GM18861 (cell line): ENCODE measurements at regions not wholly inside any gene's neighbourhood (a gene's known extent, or its start where the extent isn't known, plus 50 kb on each side); places are given as distances from the start of the nearest gene placed in this dataset.
"Not testable (repeated sequence)": the region's sequence is repeated elsewhere in the genome, so short reads cannot be mapped to it uniquely, and the experiment has no call there.

Experiments used
- ATAC-seq: cut with Tn5 transposase; IDR thresholded peaks from one replicate; pipeline ENCODE4 v1.9.1; 2021; ENCODE audit not compliant: unreplicated experiment

GRCh38 chr7:114293289-114294012, 121.2 kb upstream of the FOXP2 start:
- no peak for ATAC-seq

GRCh38 chr7:114279901-114280300, 134.7 kb upstream of the FOXP2 start:
- ATAC-seq = no peak

GRCh38 chr7:114273218-114273617, 141.4 kb upstream of the FOXP2 start:
- no peak for ATAC-seq

GRCh38 chr7:114269714-114270113, 144.9 kb upstream of the FOXP2 start:
- no peak for ATAC-seq

- ATAC-seq = not testable (repeated sequence)
Observed at GRCh38 chr7:114267550-114267949, 147.1 kb upstream of the FOXP2 start.

- ATAC-seq = no peak
Observed at GRCh38 chr7:114264023-114264422, 150.6 kb upstream of the FOXP2 start.

GRCh38 chr7:114263219-114263618, 151.4 kb upstream of the FOXP2 start:
- ATAC-seq = no peak

GRCh38 chr7:114255404-114255841, 159.2 kb upstream of the FOXP2 start:
- no peak for ATAC-seq

- ATAC-seq = no peak
Observed at GRCh38 chr7:114243646-114244045, 171.0 kb upstream of the FOXP2 start.

- no peak for ATAC-seq
Observed at GRCh38 chr7:114242992-114243507, 171.6 kb upstream of the FOXP2 start.

GRCh38 chr7:114229246-114229645, 185.4 kb upstream of the FOXP2 start:
- no peak for ATAC-seq

- no peak for ATAC-seq
Observed at GRCh38 chr7:114225784-114226183, 188.8 kb upstream of the FOXP2 start.

GRCh38 chr7:114218283-114218682, 196.3 kb upstream of the FOXP2 start:
- no peak for ATAC-seq

GRCh38 chr7:114217026-114217806, 197.4 kb upstream of the FOXP2 start:
- ATAC-seq = no peak

GRCh38 chr7:114214466-114214865, 200.1 kb upstream of the FOXP2 start:
- ATAC-seq = no peak

GRCh38 chr7:114212721-114213429, 201.7 kb upstream of the FOXP2 start:
- no peak for ATAC-seq

GRCh38 chr7:114209968-114210367, 204.6 kb upstream of the FOXP2 start:
- no peak for ATAC-seq

- ATAC-seq = no peak
Observed at GRCh38 chr7:114206688-114207087, 207.9 kb upstream of the FOXP2 start.

- no peak for ATAC-seq
Observed at GRCh38 chr7:114196517-114196916, 218.1 kb upstream of the FOXP2 start.

GRCh38 chr7:114190387-114190786, 224.2 kb upstream of the FOXP2 start:
- no peak for ATAC-seq

GRCh38 chr7:114183311-114184088, 231.1 kb upstream of the FOXP2 start:
- no peak for ATAC-seq
